GM21529 (cell line): ENCODE measurements at regions not wholly inside any gene's neighbourhood (a gene's known extent, or its start where the extent isn't known, plus 50 kb on each side); places are given as distances from the start of the nearest gene placed in this dataset.
"Not testable (repeated sequence)": the region's sequence is repeated elsewhere in the genome, so short reads cannot be mapped to it uniquely, and the experiment has no call there.

ENCODE experiments used
- ATAC-seq: cut with Tn5 transposase; IDR thresholded peaks from one replicate; pipeline ENCODE4 v1.9.1; 2021; ENCODE audit not compliant: unreplicated experiment

- ATAC-seq = no peak
Observed at GRCh38 chr3:118168175-118168574, 866.5 kb downstream of the IGSF11 start.

- no peak for ATAC-seq
Observed at GRCh38 chr3:118171236-118171852, 863.3 kb downstream of the IGSF11 start.

GRCh38 chr3:118180853-118181252, 853.8 kb downstream of the IGSF11 start:
- ATAC-seq = no peak

GRCh38 chr3:118181274-118181673, 853.4 kb downstream of the IGSF11 start:
- ATAC-seq = peak; percentile 56

GRCh38 chr3:118186051-118186450, 848.6 kb downstream of the IGSF11 start:
- no peak for ATAC-seq

- ATAC-seq = no peak
Observed at GRCh38 chr3:118187221-118187620, 847.4 kb downstream of the IGSF11 start.

GRCh38 chr3:118196183-118196582, 838.5 kb downstream of the IGSF11 start:
- ATAC-seq = no peak

- ATAC-seq = no peak
Observed at GRCh38 chr3:118199044-118199443, 835.6 kb downstream of the IGSF11 start.

GRCh38 chr3:118204052-118204656, 830.5 kb downstream of the IGSF11 start:
- no peak for ATAC-seq

GRCh38 chr3:118207271-118207670, 827.4 kb downstream of the IGSF11 start:
- no peak for ATAC-seq

- ATAC-seq = no peak
Observed at GRCh38 chr3:118208642-118209041, 826.0 kb downstream of the IGSF11 start.

- no peak for ATAC-seq
Observed at GRCh38 chr3:118213892-118214291, 820.8 kb downstream of the IGSF11 start.

- ATAC-seq = no peak
Observed at GRCh38 chr3:118226206-118226605, 808.4 kb downstream of the IGSF11 start.

GRCh38 chr3:118227191-118227590, 807.5 kb downstream of the IGSF11 start:
- ATAC-seq = no peak

- ATAC-seq = no peak
Observed at GRCh38 chr3:118228151-118228550, 806.5 kb downstream of the IGSF11 start.

GRCh38 chr3:118229196-118229595, 805.5 kb downstream of the IGSF11 start:
- no peak for ATAC-seq

- no peak for ATAC-seq
Observed at GRCh38 chr3:118231578-118231977, 803.1 kb downstream of the IGSF11 start.

- no peak for ATAC-seq
Observed at GRCh38 chr3:118239253-118239652, 795.4 kb downstream of the IGSF11 start.

GRCh38 chr3:118244761-118245160, 789.9 kb downstream of the IGSF11 start:
- no peak for ATAC-seq

- no peak for ATAC-seq
Observed at GRCh38 chr3:118245312-118245711, 789.3 kb downstream of the IGSF11 start.

GRCh38 chr3:118258850-118259249, 775.8 kb downstream of the IGSF11 start:
- ATAC-seq = not testable (repeated sequence)

- ATAC-seq = no peak
Observed at GRCh38 chr3:118262800-118263402, 771.7 kb downstream of the IGSF11 start.

GRCh38 chr3:118267588-118267987, 767.1 kb downstream of the IGSF11 start:
- ATAC-seq = no peak
